ENCODE measurements at regions not wholly inside any gene's neighbourhood (a gene's known extent, or its start where the extent isn't known, plus 50 kb on each side); places are given as distances from the start of the nearest gene placed in this dataset.

- no peak for TF ChIP-seq CTCF (IDR thresholded peaks at IDR 0.05)
- TF ChIP-seq POLR2A (IDR thresholded peaks at IDR 0.05) = no peak
Measured at GRCh38 chr3:23685541-23686258, 120.1 kb upstream of the UBE2E1 start.

Measured in heart left ventricle (tissue), 13 donors.